RWPE1 (cell line): ENCODE measurements at regions not wholly inside any gene's neighbourhood (a gene's known extent, or its start where the extent isn't known, plus 50 kb on each side); places are given as distances from the start of the nearest gene placed in this dataset.

Experiments used
- CTCF ChIA-PET: fragments of 350-600 bp; sonication (Branson Sonifier 250); formaldehyde crosslinking; extraction: SDS; loops from one replicate; lab custom pipeline; 2021; lab: Yijun Ruan, JAX
- POLR2A ChIA-PET: fragments of 400-600 bp; formaldehyde crosslinking; extraction: SDS; loops from one replicate; lab custom pipeline; 2020; ENCODE audit warnings: antibody characterized with exemption; ENCODE audit not compliant: low non-redundant PET; lab: Yijun Ruan, JAX
- DNase-seq: peaks from one replicate; pipeline ENCODE4 v3.0.0; 2012; ENCODE audit warnings: low spot score
- H3K27ac ChIP-seq: fragments of 450-650 bp; 2 replicates; pipeline ENCODE4 v1.5.1; 2017
- TF ChIP-seq, protein P1 (sequence below): fragments of 450-650 bp; conservative IDR thresholded peaks from 2 replicates; pipeline ENCODE4 v1.5.1; 2017; ENCODE audit warnings: low read depth, mild to moderate bottlenecking

DNA sequence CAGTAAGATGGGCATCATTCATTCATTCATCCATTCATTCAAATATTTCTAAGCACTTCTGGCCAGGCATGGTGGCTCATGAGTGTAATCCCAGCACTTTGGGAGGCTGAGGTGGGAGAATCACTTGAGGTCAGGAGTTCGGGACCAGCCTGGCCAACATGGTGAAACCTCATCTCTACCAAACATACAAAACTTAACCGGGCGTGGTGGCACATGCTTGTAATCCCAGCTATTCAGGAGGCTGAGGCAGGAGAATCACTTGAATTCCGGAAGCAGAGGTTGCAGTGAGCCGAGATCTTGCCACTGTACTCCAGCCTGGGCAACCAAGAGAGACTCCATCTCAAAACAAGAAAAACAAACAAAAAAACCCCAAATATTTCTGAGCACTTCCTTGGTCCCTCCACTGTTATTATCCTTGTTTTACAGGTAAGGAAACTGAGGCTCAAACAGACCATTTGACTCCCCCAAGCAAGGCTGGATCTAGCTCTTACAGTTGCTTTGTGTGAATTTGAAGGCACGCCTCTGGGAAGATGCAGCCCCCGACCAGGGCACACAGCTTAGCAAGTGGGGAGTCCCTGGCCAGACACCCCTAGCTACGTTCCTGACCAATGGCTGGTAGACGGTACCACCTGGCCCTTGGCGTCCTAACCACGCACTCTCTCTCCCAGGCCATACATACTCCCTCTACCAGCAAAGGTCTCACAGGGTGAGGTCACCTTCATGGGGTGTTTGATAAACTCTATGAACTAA is 50.6 kb upstream of the ODC1 start:
- no peak for DNase-seq
- ChIA-PET CTCF (interaction anchor here (0.6 to 1.0 kb wide), 2 partner anchors 13 to 64 kb away, joined by 3 read pairs; no protein-coding TSS in a partner anchor), POLR2A (no interaction called here)
- TF ChIP-seq, protein P1, sequence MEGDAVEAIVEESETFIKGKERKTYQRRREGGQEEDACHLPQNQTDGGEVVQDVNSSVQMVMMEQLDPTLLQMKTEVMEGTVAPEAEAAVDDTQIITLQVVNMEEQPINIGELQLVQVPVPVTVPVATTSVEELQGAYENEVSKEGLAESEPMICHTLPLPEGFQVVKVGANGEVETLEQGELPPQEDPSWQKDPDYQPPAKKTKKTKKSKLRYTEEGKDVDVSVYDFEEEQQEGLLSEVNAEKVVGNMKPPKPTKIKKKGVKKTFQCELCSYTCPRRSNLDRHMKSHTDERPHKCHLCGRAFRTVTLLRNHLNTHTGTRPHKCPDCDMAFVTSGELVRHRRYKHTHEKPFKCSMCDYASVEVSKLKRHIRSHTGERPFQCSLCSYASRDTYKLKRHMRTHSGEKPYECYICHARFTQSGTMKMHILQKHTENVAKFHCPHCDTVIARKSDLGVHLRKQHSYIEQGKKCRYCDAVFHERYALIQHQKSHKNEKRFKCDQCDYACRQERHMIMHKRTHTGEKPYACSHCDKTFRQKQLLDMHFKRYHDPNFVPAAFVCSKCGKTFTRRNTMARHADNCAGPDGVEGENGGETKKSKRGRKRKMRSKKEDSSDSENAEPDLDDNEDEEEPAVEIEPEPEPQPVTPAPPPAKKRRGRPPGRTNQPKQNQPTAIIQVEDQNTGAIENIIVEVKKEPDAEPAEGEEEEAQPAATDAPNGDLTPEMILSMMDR: no peak
- peak overlapping the region; percentile 69 for H3K27ac ChIP-seq
